ENCODE measurements at regions not wholly inside any gene's neighbourhood (a gene's known extent, or its start where the extent isn't known, plus 50 kb on each side); places are given as distances from the start of the nearest gene placed in this dataset.

DNA sequence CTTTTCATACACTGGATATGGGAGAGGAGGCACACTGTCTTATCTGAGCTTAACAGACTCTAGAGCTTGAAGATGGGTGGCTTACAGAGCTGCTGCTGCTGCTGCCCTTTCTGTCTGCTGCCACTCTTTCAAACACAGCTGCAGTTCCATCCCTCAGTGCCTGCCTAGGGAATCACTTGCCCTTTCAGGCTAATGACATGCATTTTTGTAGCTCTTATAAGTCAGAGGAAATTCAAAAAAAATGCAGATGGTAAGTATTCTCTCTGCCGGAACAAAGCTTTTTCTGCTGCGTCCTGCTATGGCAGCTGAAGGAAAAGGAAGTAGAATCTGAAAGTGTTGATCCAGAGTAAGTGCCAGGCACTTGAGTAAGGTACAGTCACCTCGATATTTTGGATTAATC is 460.4 kb upstream of the DIAPH2 start:
- TF ChIP-seq POLR2AphosphoS5 (IDR thresholded peaks at IDR 0.05) (no peak), POLR2A (IDR thresholded peaks at IDR 0.05) (no peak)
- TF ChIP-seq, protein P1, sequence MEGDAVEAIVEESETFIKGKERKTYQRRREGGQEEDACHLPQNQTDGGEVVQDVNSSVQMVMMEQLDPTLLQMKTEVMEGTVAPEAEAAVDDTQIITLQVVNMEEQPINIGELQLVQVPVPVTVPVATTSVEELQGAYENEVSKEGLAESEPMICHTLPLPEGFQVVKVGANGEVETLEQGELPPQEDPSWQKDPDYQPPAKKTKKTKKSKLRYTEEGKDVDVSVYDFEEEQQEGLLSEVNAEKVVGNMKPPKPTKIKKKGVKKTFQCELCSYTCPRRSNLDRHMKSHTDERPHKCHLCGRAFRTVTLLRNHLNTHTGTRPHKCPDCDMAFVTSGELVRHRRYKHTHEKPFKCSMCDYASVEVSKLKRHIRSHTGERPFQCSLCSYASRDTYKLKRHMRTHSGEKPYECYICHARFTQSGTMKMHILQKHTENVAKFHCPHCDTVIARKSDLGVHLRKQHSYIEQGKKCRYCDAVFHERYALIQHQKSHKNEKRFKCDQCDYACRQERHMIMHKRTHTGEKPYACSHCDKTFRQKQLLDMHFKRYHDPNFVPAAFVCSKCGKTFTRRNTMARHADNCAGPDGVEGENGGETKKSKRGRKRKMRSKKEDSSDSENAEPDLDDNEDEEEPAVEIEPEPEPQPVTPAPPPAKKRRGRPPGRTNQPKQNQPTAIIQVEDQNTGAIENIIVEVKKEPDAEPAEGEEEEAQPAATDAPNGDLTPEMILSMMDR (IDR thresholded peaks at IDR 0.05) = no peak

Data from breast epithelium (tissue), 3 donors.